Pancreas (tissue), 10 donors: ENCODE measurements at regions not wholly inside any gene's neighbourhood (a gene's known extent, or its start where the extent isn't known, plus 50 kb on each side); places are given as distances from the start of the nearest gene placed in this dataset.

ENCODE experiments used
- ATAC-seq, 4 donors: fragments of 200-7000 bp; cut with Tn5 transposase; one replicate each; pipeline versions ENCODE4 v1.8.0 to v1.9.1; 2020; ENCODE audit warnings: mild to moderate bottlenecking in 4 of 4, moderate library complexity in 4 of 4
- DNase-seq, 6 donors: peaks; one replicate each; pipeline ENCODE4 v3.0.0-alpha.2; 2020
- FAIRE-seq: peaks from 2 replicates; lab custom pipeline; 2012; peaks lifted over from hg19 to GRCh38; lab: Jason Lieb, UNC
- H3K27ac ChIP-seq, 4 donors: fragments of 200-600 bp; sonication (generic); 1 replicate in 3 of 4; 2 replicates in 1 of 4; pipeline versions ENCODE4 v1.5.0 to v1.8.0; 2020
- H3K27me3 ChIP-seq, 4 donors: fragments of 200-600 bp; one replicate each; pipeline ENCODE4 v1.8.0; 2021
- H3K36me3 ChIP-seq, 3 donors: fragments of 200-600 bp; sonication (generic) in 1 of 3; one replicate each; pipeline versions ENCODE4 v1.5.0 to v1.8.0; 2020 to 2021
- H3K4me1 ChIP-seq, 3 donors: fragments of 200-600 bp; one replicate each; pipeline ENCODE4 v1.8.0; 2021
- H3K4me3 ChIP-seq, 4 donors: fragments of 200-600 bp; sonication (generic) in 2 of 4; one replicate each; pipeline versions ENCODE4 v1.5.0 to v1.8.0; 2020 to 2021
- H3K9me3 ChIP-seq, 4 donors: fragments of 200-600 bp; one replicate each; pipeline ENCODE4 v1.8.0; 2021
- WGBS, 2 donors: extraction: QIAGEN DNeasy Blood & Tissue Kit; methylation state at CpG; one replicate each; pipeline ENCODE4 v1.1.7; 2013; 5-methylcytosine and 5-hydroxymethylcytosine counted together
- intact Hi-C, 3 donors: fragments of 100-400 bp; cut with DNase I; formaldehyde crosslinking; loops; one replicate each; pipeline versions ENCODE4 v1.11.1 to v1.14.2; 2022
- TF ChIP-seq, protein P1 (sequence below), 4 donors: fragments of 200-600 bp; sonication (generic) in 3 of 4; IDR thresholded peaks; one replicate each; pipeline versions ENCODE4 v1.5.0 to v1.8.0; 2021; ENCODE audit warnings: antibody characterized with exemption in 4 of 4
- donor health status: healthy with polysubstance abuse.
- donor health status: DM: no; HTN: no; CAD: no; lungs with moderate emphysema.
- donor health status: DM: no; HTN: no; CAD: no.
- donor health status: control.
- donor health status: control.
- donor health status: Bipolar disorder and iron deficiency.
- donor health status: DM: yes; HTN: yes; CAD: no.
- donor health status: DM: no; HTN: no; CAD: no.
- donor health status: DM: no; HTN: no; CAD: no.
- donor health status: DM: yes; HTN: yes; CAD: no.

DNA sequence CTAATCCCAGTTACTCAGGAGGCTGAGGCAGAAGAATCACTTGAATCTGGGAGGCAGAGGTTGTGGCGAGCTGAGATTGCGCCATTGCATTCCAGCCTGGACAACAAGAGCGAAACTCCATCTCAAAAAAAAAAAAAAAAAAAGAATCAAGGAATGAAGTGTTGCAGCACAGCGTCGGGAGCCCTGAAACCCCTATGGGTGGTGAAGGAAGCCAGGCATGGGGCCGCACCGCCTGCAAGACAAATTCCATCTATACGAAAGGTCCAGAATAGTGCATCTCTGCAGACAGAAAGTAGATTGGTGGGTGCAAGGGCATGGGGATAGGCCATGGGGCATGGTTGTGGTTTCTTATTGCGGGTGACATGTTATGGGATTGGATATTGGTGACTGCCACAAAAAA is 98.6 kb upstream of the PRR20G start:
- H3K4me1 ChIP-seq: no peaks in the 10 kb centered on the region
- no peaks in the 10 kb centered on the region for H3K27me3 ChIP-seq
- no peaks in the 10 kb centered on the region for H3K9me3 ChIP-seq
- no peak for FAIRE-seq
- H3K4me3 ChIP-seq: no peak overlapping the region
- WGBS, 2 donors: 71 to 85% methylated on average over 8 to 9 of the region's 9 CpGs
- H3K27ac ChIP-seq: no peak overlapping the region
- no peak for DNase-seq
- no peaks in the 10 kb centered on the region for H3K36me3 ChIP-seq
- ATAC-seq: no peak
- intact Hi-C loops: no loop called here
- TF ChIP-seq, protein P1, sequence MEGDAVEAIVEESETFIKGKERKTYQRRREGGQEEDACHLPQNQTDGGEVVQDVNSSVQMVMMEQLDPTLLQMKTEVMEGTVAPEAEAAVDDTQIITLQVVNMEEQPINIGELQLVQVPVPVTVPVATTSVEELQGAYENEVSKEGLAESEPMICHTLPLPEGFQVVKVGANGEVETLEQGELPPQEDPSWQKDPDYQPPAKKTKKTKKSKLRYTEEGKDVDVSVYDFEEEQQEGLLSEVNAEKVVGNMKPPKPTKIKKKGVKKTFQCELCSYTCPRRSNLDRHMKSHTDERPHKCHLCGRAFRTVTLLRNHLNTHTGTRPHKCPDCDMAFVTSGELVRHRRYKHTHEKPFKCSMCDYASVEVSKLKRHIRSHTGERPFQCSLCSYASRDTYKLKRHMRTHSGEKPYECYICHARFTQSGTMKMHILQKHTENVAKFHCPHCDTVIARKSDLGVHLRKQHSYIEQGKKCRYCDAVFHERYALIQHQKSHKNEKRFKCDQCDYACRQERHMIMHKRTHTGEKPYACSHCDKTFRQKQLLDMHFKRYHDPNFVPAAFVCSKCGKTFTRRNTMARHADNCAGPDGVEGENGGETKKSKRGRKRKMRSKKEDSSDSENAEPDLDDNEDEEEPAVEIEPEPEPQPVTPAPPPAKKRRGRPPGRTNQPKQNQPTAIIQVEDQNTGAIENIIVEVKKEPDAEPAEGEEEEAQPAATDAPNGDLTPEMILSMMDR (IDR thresholded peaks at IDR 0.05): no peak

DNA sequence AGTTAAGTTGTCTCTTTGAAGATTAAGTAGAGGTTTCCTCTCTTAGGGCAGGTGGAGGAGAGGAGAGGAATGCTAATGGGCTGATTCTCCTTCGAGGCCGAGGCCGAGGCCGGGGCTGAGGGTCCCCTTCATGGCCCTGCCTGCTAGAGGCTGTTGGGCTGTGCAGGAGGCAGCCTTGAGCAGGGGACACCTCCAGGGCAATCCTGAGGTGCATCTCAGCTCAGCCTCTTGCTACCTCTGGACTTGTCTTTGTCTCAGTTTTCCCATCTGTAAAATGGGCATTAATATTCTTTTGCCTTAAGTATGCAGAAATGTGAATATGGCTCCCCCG is 97.7 kb upstream of the PRR20G start:
- H3K4me3 ChIP-seq: no peak overlapping the region
- DNase-seq (no peak), ATAC-seq (no peak), FAIRE-seq (no peak)
- H3K4me1 ChIP-seq: no peaks in the 10 kb centered on the region
- H3K27me3 ChIP-seq: no peaks in the 10 kb centered on the region
- H3K9me3 ChIP-seq: no peaks in the 10 kb centered on the region
- WGBS, 2 donors: 79 to 87% methylated on average over 5 of the region's 5 CpGs
- H3K36me3 ChIP-seq: no peaks in the 10 kb centered on the region
- TF ChIP-seq, protein P1 (IDR thresholded peaks at IDR 0.05): no peak
- intact Hi-C loops: no loop called here
- no peak overlapping the region for H3K27ac ChIP-seq

DNA sequence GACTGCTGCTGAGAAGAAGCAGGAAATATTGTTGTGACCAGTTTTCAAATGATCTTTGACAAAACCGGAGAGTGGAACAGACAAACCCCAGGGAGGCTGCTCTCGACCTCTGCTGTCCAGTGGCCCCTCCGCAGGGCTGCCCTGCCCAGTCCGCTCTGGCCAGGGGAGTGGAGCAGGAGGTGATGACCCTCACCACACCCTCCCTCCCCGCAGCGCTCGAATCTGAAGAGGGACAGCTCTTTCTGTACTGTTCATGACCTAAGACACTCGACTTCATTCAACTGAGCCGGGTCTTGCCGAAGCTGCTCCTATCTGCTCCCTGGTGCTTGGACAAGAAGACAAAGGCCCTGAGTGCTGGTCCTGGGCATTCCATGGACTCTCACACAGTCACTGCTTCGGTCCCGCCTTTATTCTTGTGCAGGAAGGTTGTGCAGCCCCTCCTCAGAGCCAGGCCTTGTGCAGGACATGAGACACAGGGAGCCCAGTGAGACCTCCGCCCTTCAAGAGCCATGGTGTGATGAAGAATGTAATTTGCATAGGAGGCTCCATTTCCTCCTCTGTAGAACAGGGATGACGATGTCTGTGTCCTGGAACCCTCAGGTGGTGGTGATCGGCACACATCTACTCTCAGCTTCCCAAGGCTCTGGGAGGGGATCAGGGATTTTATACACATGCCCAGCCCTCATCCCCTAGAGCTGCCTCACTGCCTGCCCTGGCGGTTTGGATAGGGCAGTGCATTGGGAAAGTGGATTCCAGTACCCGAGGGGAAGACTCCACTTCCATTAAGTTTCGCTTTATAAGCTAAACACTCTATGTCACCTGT is 97.1 kb upstream of the PRR20G start:
- no peak overlapping the region for H3K27ac ChIP-seq
- no peak for DNase-seq
- ATAC-seq: no peak
- H3K4me1 ChIP-seq: no peaks in the 10 kb centered on the region
- no peak for FAIRE-seq
- 59 to 68% methylated on average over 18 of the region's 18 CpGs for WGBS, 2 donors
- H3K27me3 ChIP-seq: no peaks in the 10 kb centered on the region
- intact Hi-C loops: no loop called here
- no peaks in the 10 kb centered on the region for H3K9me3 ChIP-seq
- H3K4me3 ChIP-seq: no peak overlapping the region
- H3K36me3 ChIP-seq: no peaks in the 10 kb centered on the region
- TF ChIP-seq, protein P1 (IDR thresholded peaks at IDR 0.05): no peak

DNA sequence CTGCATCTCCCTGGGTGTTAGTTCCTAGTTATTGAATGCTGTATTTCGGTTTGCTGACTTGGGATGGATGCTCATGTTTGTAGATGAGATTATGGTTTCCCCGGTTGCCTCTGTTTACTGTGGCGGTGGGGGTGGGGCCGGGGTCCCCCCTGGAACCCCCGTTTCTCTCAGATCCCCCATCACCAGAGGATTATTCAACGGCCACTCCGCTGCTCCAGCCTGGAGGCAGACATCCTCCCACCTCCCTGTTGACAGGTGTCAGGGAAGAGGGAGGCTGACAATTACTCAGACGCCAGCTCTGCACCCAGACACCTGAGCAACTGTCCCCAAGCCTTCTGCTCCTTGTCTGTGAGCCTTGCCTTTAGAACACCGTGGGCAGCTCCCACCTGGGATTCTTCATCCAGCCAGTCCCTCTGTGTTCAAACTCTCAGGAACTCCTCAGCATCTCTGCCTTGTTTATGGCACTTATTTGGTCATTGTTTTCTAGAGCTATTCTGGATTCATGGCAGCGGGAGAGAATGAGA is 95.9 kb upstream of the PRR20G start:
- intact Hi-C loops: no loop called here
- H3K9me3 ChIP-seq: no peaks in the 10 kb centered on the region
- FAIRE-seq (no peak), DNase-seq (no peak), ATAC-seq (no peak)
- TF ChIP-seq, protein P1 (IDR thresholded peaks at IDR 0.05): no peak
- no peak overlapping the region for H3K27ac ChIP-seq
- no peaks in the 10 kb centered on the region for H3K36me3 ChIP-seq
- no peaks in the 10 kb centered on the region for H3K4me1 ChIP-seq
- no peak overlapping the region for H3K4me3 ChIP-seq
- H3K27me3 ChIP-seq: no peaks in the 10 kb centered on the region
- 26 to 38% methylated on average over 10 of the region's 10 CpGs for WGBS, 2 donors
